H1 (cell line): ENCODE measurements at regions not wholly inside any gene's neighbourhood (a gene's known extent, or its start where the extent isn't known, plus 50 kb on each side); places are given as distances from the start of the nearest gene placed in this dataset.

ENCODE experiments used
- ATF3 ChIP-seq: IDR thresholded peaks from 2 replicates; pipeline ENCODE4 v1.6.1; 2011; ENCODE audit warnings: low read depth, mild to moderate bottlenecking, low read length; ENCODE audit not compliant: insufficient read depth
- CEBPB ChIP-seq: IDR thresholded peaks from 2 replicates; pipeline ENCODE4 v1.6.1; 2012; ENCODE audit warnings: low read depth, low read length
- CHD1 ChIP-seq: IDR thresholded peaks from 2 replicates; pipeline ENCODE4 v1.6.1; 2012; ENCODE audit warnings: low read depth, low read length, improper control_type of control experiment
- CTCF ChIP-seq, 3 experiments: IDR thresholded peaks; 1 replicate in 2 of 3; 2 replicates in 1 of 3; pipeline versions ENCODE4 v1.5.1 to v1.6.1; 2011; ENCODE audit warnings: low read length in 3 of 3, mild to moderate bottlenecking in 3 of 3, inconsistent platforms in 2 of 3, low read depth in 1 of 3, moderate library complexity in 1 of 3; ENCODE audit not compliant: insufficient read depth in 1 of 3; ENCODE audit errors: control extremely low read depth in 1 of 3
- EGR1 ChIP-seq: IDR thresholded peaks from 2 replicates; pipeline ENCODE4 v1.6.1; 2011; ENCODE audit warnings: low read depth, low read length, borderline replicate concordance
- EP300 ChIP-seq, 2 experiments: IDR thresholded peaks; 1 replicate in 1 of 2; 2 replicates in 1 of 2; pipeline ENCODE4 v1.6.1; 2011 to 2012; ENCODE audit warnings: low read depth in 2 of 2, low read length in 2 of 2, mild to moderate bottlenecking in 2 of 2, borderline replicate concordance in 1 of 2, inconsistent platforms in 1 of 2, moderate library complexity in 1 of 2
- EZH2 ChIP-seq: fragments of 200-600 bp; sonication (generic); IDR thresholded peaks from 2 replicates; pipeline ENCODE4 v1.7.1; 2012; ENCODE audit warnings: low read depth, mild to moderate bottlenecking, moderate library complexity, low read length, inconsistent platforms; ENCODE audit not compliant: severe bottlenecking
- GABPA ChIP-seq: IDR thresholded peaks from 2 replicates; pipeline ENCODE4 v1.6.1; 2011; ENCODE audit warnings: mild to moderate bottlenecking, low read length, moderate library complexity, borderline replicate concordance; ENCODE audit not compliant: insufficient read depth
- GTF2F1 ChIP-seq: IDR thresholded peaks from 2 replicates; pipeline ENCODE4 v1.6.1; 2012; ENCODE audit warnings: low read depth, low read length, improper control_type of control experiment, borderline replicate concordance
- HDAC2 ChIP-seq, 2 experiments: fragments of 300-600 bp in 1 of 2; sonication (generic) in 1 of 2; IDR thresholded peaks; 2 replicates each; pipeline ENCODE4 v1.6.1; 2011 to 2012; ENCODE audit warnings: low read depth in 2 of 2, low read length in 2 of 2, mild to moderate bottlenecking in 2 of 2, moderate library complexity in 2 of 2, borderline replicate concordance in 1 of 2, inconsistent platforms in 1 of 2
- JUN ChIP-seq: IDR thresholded peaks from 2 replicates; pipeline ENCODE4 v1.6.1; 2011; ENCODE audit warnings: low read depth, mild to moderate bottlenecking, improper control_type of control experiment, low read length
- POLR2A ChIP-seq, 2 experiments: IDR thresholded peaks; 1 replicate in 1 of 2; 2 replicates in 1 of 2; pipeline ENCODE4 v1.6.1; 2011; ENCODE audit warnings: low read depth in 2 of 2, low read length in 2 of 2, mild to moderate bottlenecking in 2 of 2; ENCODE audit errors: control extremely low read depth in 1 of 2
- TAF1 ChIP-seq: IDR thresholded peaks from 2 replicates; pipeline ENCODE4 v1.6.1; 2011; ENCODE audit warnings: mild to moderate bottlenecking, low read depth, low read length
- YY1 ChIP-seq: IDR thresholded peaks from 2 replicates; pipeline ENCODE4 v1.6.1; 2011; ENCODE audit warnings: low read depth, mild to moderate bottlenecking, low read length

- TF ChIP-seq EZH2 (no peak), TAF1 (no peak), JUN (no peak), CEBPB (no peak), CTCF (IDR thresholded peaks at IDR 0.05; ENCODE audit: control extremely low read depth in 1 of 3, insufficient read depth in 1 of 3, low read depth in 1 of 3, low read length in 3 of 3) (no peak), HDAC2 (IDR thresholded peaks at IDR 0.05; ENCODE audit: borderline replicate concordance in 1 of 2, low read depth in 2 of 2, low read length in 2 of 2) (no peak), EGR1 (no peak), ATF3 (no peak), YY1 (no peak), GTF2F1 (no peak), POLR2A (IDR thresholded peaks at IDR 0.05; ENCODE audit: control extremely low read depth in 1 of 2, low read depth in 2 of 2, low read length in 2 of 2) (no peak), CHD1 (no peak), GABPA (no peak), EP300 (IDR thresholded peaks at IDR 0.05; ENCODE audit: borderline replicate concordance in 1 of 2, low read depth in 2 of 2, low read length in 2 of 2) (no peak)
These were observed 263.0 kb downstream of the KLF12 start for GRCh38 chr13:73870970-73871935.
